ENCODE measurements at regions not wholly inside any gene's neighbourhood (a gene's known extent, or its start where the extent isn't known, plus 50 kb on each side); places are given as distances from the start of the nearest gene placed in this dataset.
"Not testable (repeated sequence)": the region's sequence is repeated elsewhere in the genome, so short reads cannot be mapped to it uniquely, and the experiment has no call there.

GRCh38 chr4:127509155-127509554, 123.6 kb upstream of the INTU start (continued):
- no peak for TF ChIP-seq ZBTB33 (IDR thresholded peaks at IDR 0.05)
- no peak for TF ChIP-seq BHLHE40 (IDR thresholded peaks at IDR 0.05; ENCODE audit: borderline replicate concordance in 1 of 2, low read depth in 2 of 2, low read length in 1 of 2)
- TF ChIP-seq IRF5 (IDR thresholded peaks at IDR 0.05; ENCODE audit: borderline replicate concordance) = no peak
- no peak for TF ChIP-seq BMI1 (IDR thresholded peaks at IDR 0.05; ENCODE audit: borderline replicate concordance)
- TF ChIP-seq IKZF1 (conservative IDR thresholded peaks at IDR 0.05) = no peak
- TF ChIP-seq E2F4 (IDR thresholded peaks at IDR 0.05; ENCODE audit: low read depth, low read length) = no peak

- POLR2A ChIA-PET; H3K36me3 ChIP-seq (ENCODE audit: control insufficient read depth in 2 of 2, insufficient read depth in 2 of 2, low read length in 1 of 2); H3K27ac ChIP-seq (ENCODE audit: control insufficient read depth, insufficient read depth); RAD21 ChIA-PET (ENCODE audit: unreplicated experiment); SMC1A ChIA-PET (ENCODE audit: uncharacterized antibody, unreplicated experiment); DNase-seq (ENCODE audit: low read depth, low spot score); H3K4me2 ChIP-seq (ENCODE audit: control insufficient read depth, insufficient read depth); H3K4me3 ChIP-seq; H3K4me1 ChIP-seq (ENCODE audit: control insufficient read depth, insufficient read depth, low read length); ATAC-seq; intact Hi-C loops (cut with micrococcal nuclease; ENCODE audit: unreplicated experiment); BruUV-seq (replicated peaks); H4K20me1 ChIP-seq (ENCODE audit: control insufficient read depth, insufficient read depth); H3K79me2 ChIP-seq (ENCODE audit: control insufficient read depth, insufficient read depth, low read length); in situ Hi-C loops (cut with MboI); H3K9me3 ChIP-seq (replicated peaks; ENCODE audit: control insufficient read depth, insufficient read depth, low read length); H2AFZ ChIP-seq (ENCODE audit: control insufficient read depth, low read depth, low read length); FAIRE-seq; H3K27me3 ChIP-seq (replicated peaks in 1 of 2; ENCODE audit: control insufficient read depth in 2 of 2, insufficient read depth in 2 of 2, low read length in 1 of 2); H3K9ac ChIP-seq (ENCODE audit: control insufficient read depth, insufficient read depth, low read length): not testable (repeated sequence)
- CTCF ChIA-PET = interaction anchor here (0.6 kb wide), 1 partner anchor 802 kb away, joined by 4 read pairs; no protein-coding TSS in a partner anchor
- WGBS (ENCODE audit: insufficient coverage, insufficient replicate concordance, low lambda C conversion rate, missing lambda C conversion rate) = 50% methylated on average over 3 of the region's 3 CpGs
These were observed 120.1 kb upstream of the INTU start for GRCh38 chr4:127512672-127513071.

- RAD21 ChIA-PET (ENCODE audit: unreplicated experiment); ATAC-seq; H3K4me1 ChIP-seq (ENCODE audit: control insufficient read depth, insufficient read depth, low read length); in situ Hi-C loops (cut with MboI); intact Hi-C loops (cut with micrococcal nuclease; ENCODE audit: unreplicated experiment); H2AFZ ChIP-seq (ENCODE audit: control insufficient read depth, low read depth, low read length); H3K27ac ChIP-seq (ENCODE audit: control insufficient read depth, insufficient read depth); SMC1A ChIA-PET (ENCODE audit: uncharacterized antibody, unreplicated experiment); H3K9me3 ChIP-seq (replicated peaks; ENCODE audit: control insufficient read depth, insufficient read depth, low read length); H3K4me2 ChIP-seq (ENCODE audit: control insufficient read depth, insufficient read depth); H3K27me3 ChIP-seq (replicated peaks in 1 of 2; ENCODE audit: control insufficient read depth in 2 of 2, insufficient read depth in 2 of 2, low read length in 1 of 2); H3K9ac ChIP-seq (ENCODE audit: control insufficient read depth, insufficient read depth, low read length); DNase-seq (ENCODE audit: low read depth, low spot score); CTCF ChIA-PET; BruUV-seq (replicated peaks); H3K79me2 ChIP-seq (ENCODE audit: control insufficient read depth, insufficient read depth, low read length); POLR2A ChIA-PET; H3K36me3 ChIP-seq (ENCODE audit: control insufficient read depth in 2 of 2, insufficient read depth in 2 of 2, low read length in 1 of 2); FAIRE-seq; H3K4me3 ChIP-seq; H4K20me1 ChIP-seq (ENCODE audit: control insufficient read depth, insufficient read depth): not testable (repeated sequence)
- 12% methylated on average over 7 of the region's 7 CpGs for WGBS (ENCODE audit: insufficient coverage, insufficient replicate concordance, low lambda C conversion rate, missing lambda C conversion rate)
These were observed 117.5 kb upstream of the INTU start for GRCh38 chr4:127515259-127515658.
